ENCODE measurements at regions not wholly inside any gene's neighbourhood (a gene's known extent, or its start where the extent isn't known, plus 50 kb on each side); places are given as distances from the start of the nearest gene placed in this dataset.

DNA sequence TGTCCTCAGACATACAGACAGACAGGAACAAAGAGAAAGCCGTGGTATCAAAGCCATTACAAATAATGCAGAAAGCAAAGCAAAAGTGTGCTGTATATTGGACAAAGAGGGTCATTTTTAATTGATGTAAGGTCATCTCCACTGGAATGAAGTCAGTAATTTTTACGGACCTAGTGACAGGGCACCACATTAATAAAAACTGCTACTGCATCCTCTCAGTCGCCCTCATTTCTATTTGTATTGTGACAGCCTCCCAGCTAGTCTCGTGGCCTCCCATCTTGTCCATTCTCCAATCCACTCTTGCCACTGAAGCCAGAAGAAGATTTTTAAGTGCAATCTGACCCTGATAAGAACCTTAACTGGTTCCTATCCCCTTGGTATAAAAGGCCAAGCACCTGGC, 132.4 kb downstream of the NUAK1 start:
- Mint-ChIP-seq H3K4me3 (no peak overlapping the region), H3K36me3 (no peaks in the 10 kb centered on the region), H3K27ac (no peak overlapping the region), H3K27me3 (peaks cover 22 to 39% of the 10 kb centered on the region in 2 donors), H3K9me3 (peaks cover 3% of the 10 kb centered on the region), H3K4me1 (ENCODE audit: low read depth in 2 of 2) (no peaks in the 10 kb centered on the region)
- no peak for DNase-seq (ENCODE audit: low spot score)
- ATAC-seq: no peak

DNA sequence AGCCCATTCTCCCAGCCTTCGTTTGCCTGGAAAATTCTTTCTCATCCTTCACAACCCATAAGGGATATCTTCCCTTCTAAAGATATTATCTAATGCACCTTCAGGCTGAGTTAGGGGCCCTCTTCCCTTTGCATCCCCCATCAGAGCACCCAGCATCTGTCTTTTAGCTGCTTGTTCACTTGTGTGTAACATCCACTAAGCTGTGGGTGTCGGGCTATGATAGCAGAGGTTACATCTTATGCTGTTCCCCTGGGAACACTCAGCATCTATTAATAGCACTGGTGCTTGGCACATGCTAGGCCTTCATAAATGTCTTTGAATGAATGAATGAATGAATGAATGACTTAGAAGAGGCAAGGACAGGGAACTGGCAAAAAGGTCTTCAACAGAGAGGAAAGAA, 131.8 kb downstream of the NUAK1 start:
- no peak for ATAC-seq
- Mint-ChIP-seq H3K27ac (no peak overlapping the region), H3K9me3 (peaks cover 3% of the 10 kb centered on the region), H3K4me1 (ENCODE audit: low read depth in 2 of 2) (no peaks in the 10 kb centered on the region), H3K36me3 (peaks cover 2% of the 10 kb centered on the region), H3K4me3 (no peak overlapping the region), H3K27me3 (peaks cover 18 to 36% of the 10 kb centered on the region in 2 donors)
- no peak for DNase-seq (ENCODE audit: low spot score)

DNA sequence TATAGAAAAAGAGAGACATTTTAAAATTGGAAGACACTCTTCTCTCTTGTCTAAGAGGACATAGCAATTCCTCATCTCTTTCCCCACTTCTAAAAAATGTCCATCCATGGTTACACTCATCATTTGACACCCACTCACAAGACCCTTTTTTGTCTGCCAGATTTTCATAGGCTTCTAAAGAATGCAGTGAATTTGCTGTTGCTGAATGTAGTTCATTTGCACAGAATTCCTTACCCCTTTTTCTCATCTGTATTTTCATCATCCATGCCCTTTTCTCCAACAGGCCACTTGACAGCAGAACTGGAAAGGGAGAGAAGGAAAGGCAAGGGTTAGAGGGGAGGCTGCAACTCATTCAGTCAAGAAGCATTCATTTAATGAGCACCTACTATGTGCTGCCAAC, 128.0 kb downstream of the NUAK1 start:
- Mint-ChIP-seq H3K4me1 (ENCODE audit: low read depth in 2 of 2) (no peaks in the 10 kb centered on the region), H3K36me3 (peaks cover 4% of the 10 kb centered on the region), H3K9me3 (no peaks in the 10 kb centered on the region), H3K27me3 (peaks cover 21 to 34% of the 10 kb centered on the region in 2 donors), H3K4me3 (no peak overlapping the region), H3K27ac (no peak overlapping the region)
- no peak for ATAC-seq
- no peak for DNase-seq (ENCODE audit: low spot score)
